ENCODE measurements at regions not wholly inside any gene's neighbourhood (a gene's known extent, or its start where the extent isn't known, plus 50 kb on each side); places are given as distances from the start of the nearest gene placed in this dataset.
"Not testable (repeated sequence)": the region's sequence is repeated elsewhere in the genome, so short reads cannot be mapped to it uniquely, and the experiment has no call there.

GRCh38 chr16:29333492-29334097 lies 72.9 kb downstream of the NPIPB11 start:
- in situ Hi-C loops (cut with HindIII; ENCODE audit: low sequenced_read_pairs); DNase-seq (ENCODE audit: low spot score): not testable (repeated sequence)

- DNase-seq (ENCODE audit: low spot score); in situ Hi-C loops (cut with HindIII; ENCODE audit: low sequenced_read_pairs): not testable (repeated sequence)
These were observed 75.9 kb downstream of the NPIPB11 start for GRCh38 chr16:29330623-29331022.

GRCh38 chr16:29328528-29328927 lies 78.0 kb downstream of the NPIPB11 start:
- DNase-seq (ENCODE audit: low spot score); in situ Hi-C loops (cut with HindIII; ENCODE audit: low sequenced_read_pairs): not testable (repeated sequence)

- in situ Hi-C loops (cut with HindIII; ENCODE audit: low sequenced_read_pairs); DNase-seq (ENCODE audit: low spot score): not testable (repeated sequence)
These were observed 78.7 kb downstream of the NPIPB11 start for GRCh38 chr16:29327631-29328408.

- in situ Hi-C loops (cut with HindIII; ENCODE audit: low sequenced_read_pairs); DNase-seq (ENCODE audit: low spot score): not testable (repeated sequence)
These were observed 80.1 kb downstream of the NPIPB11 start for GRCh38 chr16:29326164-29327125.

- in situ Hi-C loops (cut with HindIII; ENCODE audit: low sequenced_read_pairs); DNase-seq (ENCODE audit: low spot score): not testable (repeated sequence)
These were observed 82.8 kb downstream of the NPIPB11 start for GRCh38 chr16:29323725-29324124.

- in situ Hi-C loops (cut with HindIII; ENCODE audit: low sequenced_read_pairs) = no loop called here
- DNase-seq (ENCODE audit: low spot score) = no peak
These were observed 84.9 kb downstream of the NPIPB11 start for GRCh38 chr16:29321585-29321984.

- in situ Hi-C loops (cut with HindIII; ENCODE audit: low sequenced_read_pairs) = no loop called here
- no peak for DNase-seq (ENCODE audit: low spot score)
These were observed 85.5 kb downstream of the NPIPB11 start for GRCh38 chr16:29321000-29321393.

- DNase-seq (ENCODE audit: low spot score) = no peak
- in situ Hi-C loops (cut with HindIII; ENCODE audit: low sequenced_read_pairs) = no loop called here
These were observed 86.1 kb downstream of the NPIPB11 start for GRCh38 chr16:29320274-29320999.

GRCh38 chr16:29319726-29320125 lies 86.8 kb downstream of the NPIPB11 start:
- in situ Hi-C loops (cut with HindIII; ENCODE audit: low sequenced_read_pairs) = no loop called here
- no peak for DNase-seq (ENCODE audit: low spot score)

- DNase-seq (ENCODE audit: low spot score); in situ Hi-C loops (cut with HindIII; ENCODE audit: low sequenced_read_pairs): not testable (repeated sequence)
These were observed 87.9 kb downstream of the NPIPB11 start for GRCh38 chr16:29318561-29318968.

GRCh38 chr16:29318037-29318436 lies 88.5 kb downstream of the NPIPB11 start:
- DNase-seq (ENCODE audit: low spot score) = no peak

GRCh38 chr16:29317269-29317668 lies 89.2 kb downstream of the NPIPB11 start:
- DNase-seq (ENCODE audit: low spot score) = no peak
- in situ Hi-C loops (cut with HindIII; ENCODE audit: low sequenced_read_pairs) = no loop called here

More at GRCh38 chr16:29318037-29318436, 88.5 kb downstream of the NPIPB11 start:
- in situ Hi-C loops (cut with HindIII; ENCODE audit: low sequenced_read_pairs) = no loop called here

GRCh38 chr16:29316761-29317183 lies 89.7 kb downstream of the NPIPB11 start:
- no peak for DNase-seq (ENCODE audit: low spot score)
- in situ Hi-C loops (cut with HindIII; ENCODE audit: low sequenced_read_pairs) = no loop called here

- DNase-seq (ENCODE audit: low spot score) = no peak
- in situ Hi-C loops (cut with HindIII; ENCODE audit: low sequenced_read_pairs) = no loop called here
These were observed 90.5 kb downstream of the NPIPB11 start for GRCh38 chr16:29315916-29316517.

- no peak for DNase-seq (ENCODE audit: low spot score)
- in situ Hi-C loops (cut with HindIII; ENCODE audit: low sequenced_read_pairs) = no loop called here
These were observed 91.5 kb downstream of the NPIPB11 start for GRCh38 chr16:29315046-29315445.

- no peak for DNase-seq (ENCODE audit: low spot score)
- in situ Hi-C loops (cut with HindIII; ENCODE audit: low sequenced_read_pairs) = no loop called here
These were observed 92.1 kb downstream of the NPIPB11 start for GRCh38 chr16:29314292-29314934.

GRCh38 chr16:29313559-29314048 lies 92.9 kb downstream of the NPIPB11 start:
- DNase-seq (ENCODE audit: low spot score) = no peak

More at GRCh38 chr16:29313559-29314048, 92.9 kb downstream of the NPIPB11 start:
- in situ Hi-C loops (cut with HindIII; ENCODE audit: low sequenced_read_pairs) = no loop called here
